Caco-2 (cell line): ENCODE measurements at regions not wholly inside any gene's neighbourhood (a gene's known extent, or its start where the extent isn't known, plus 50 kb on each side); places are given as distances from the start of the nearest gene placed in this dataset.
"Not testable (repeated sequence)": the region's sequence is repeated elsewhere in the genome, so short reads cannot be mapped to it uniquely, and the experiment has no call there.

ENCODE experiments used
- BruUV-seq: library from RNA; stranded (reverse); fragments of 400-500 nt; replicated peaks from 2 replicates; lab custom pipeline; 2021; lab: Mats Ljungman, UMichigan
- CTCF ChIA-PET: fragments of 300-600 bp; sonication (Branson Sonifier 250); formaldehyde crosslinking; loops from one replicate; lab custom pipeline; 2022; ENCODE audit warnings: antibody characterized with exemption; lab: Charles Lee
- POLR2A ChIA-PET: fragments of 300-600 bp; sonication (Branson Sonifier 250); formaldehyde crosslinking; loops from one replicate; lab custom pipeline; 2022; ENCODE audit warnings: antibody characterized with exemption; lab: Charles Lee
- DNase-seq, 2 experiments: peaks; one replicate each; pipeline versions ENCODE4 v3.0.0 to v3.0.0-alpha.2; 2020 to 2022
- H3K27me3 ChIP-seq: replicated peaks from 2 replicates; pipeline ENCODE4 v1.6.0; 2011; ENCODE audit warnings: low read length; ENCODE audit not compliant: control insufficient read depth, insufficient read depth
- H3K36me3 ChIP-seq: 2 replicates; pipeline ENCODE4 v1.5.1; 2011; ENCODE audit warnings: low read length; ENCODE audit not compliant: control insufficient read depth, insufficient read depth
- H3K4me1 ChIP-seq: fragments of 250-450 bp; sonication (Bioruptor Pico); 2 replicates; pipeline ENCODE4 v1.5.1; 2020; ENCODE audit warnings: mild to moderate bottlenecking
- H3K4me3 ChIP-seq: 2 replicates; pipeline ENCODE4 v1.5.1; 2011; ENCODE audit warnings: low read depth, mild to moderate bottlenecking, control low read depth, low read length
- H3K9me3 ChIP-seq: fragments of 250-450 bp; sonication (Bioruptor Pico); 2 replicates; pipeline ENCODE4 v1.5.1; 2020; ENCODE audit warnings: mild to moderate bottlenecking, moderate library complexity
- H3K27ac Mint-ChIP-seq: one replicate; pipeline ENCODE4 v1.8.0; 2022; ENCODE audit warnings: mixed read lengths; ENCODE audit not compliant: unreplicated experiment
- H3K27me3 Mint-ChIP-seq: one replicate; pipeline ENCODE4 v1.8.0; 2022; ENCODE audit warnings: mixed read lengths; ENCODE audit not compliant: insufficient read depth, unreplicated experiment
- H3K36me3 Mint-ChIP-seq: one replicate; pipeline ENCODE4 v1.8.0; 2022; ENCODE audit warnings: mild to moderate bottlenecking, mixed read lengths; ENCODE audit not compliant: insufficient read depth, unreplicated experiment
- H3K4me1 Mint-ChIP-seq: one replicate; pipeline ENCODE4 v1.8.0; 2022; ENCODE audit warnings: low read depth, mixed read lengths; ENCODE audit not compliant: unreplicated experiment
- H3K4me3 Mint-ChIP-seq: one replicate; pipeline ENCODE4 v1.8.0; 2022; ENCODE audit warnings: mild to moderate bottlenecking, moderate library complexity, mixed read lengths; ENCODE audit not compliant: unreplicated experiment
- H3K9me3 Mint-ChIP-seq: one replicate; pipeline ENCODE4 v1.8.0; 2022; ENCODE audit warnings: mixed read lengths; ENCODE audit not compliant: unreplicated experiment
- intact Hi-C: fragments of 100-400 bp; cut with micrococcal nuclease; formaldehyde crosslinking; loops from one replicate; pipeline ENCODE4 v1.10.0; 2022; ENCODE audit not compliant: unreplicated experiment
- TF ChIP-seq, protein P1 (sequence below), 2 experiments: fragments of 200-600 bp in 1 of 2; IDR thresholded peaks; 1 replicate in 1 of 2; 2 replicates in 1 of 2; pipeline versions ENCODE4 v1.5.1 to v1.8.0; 2011 to 2022; ENCODE audit warnings: antibody characterized with exemption in 1 of 2, control low read depth in 1 of 2, inconsistent platforms in 1 of 2, low read depth in 1 of 2, low read length in 1 of 2, mild to moderate bottlenecking in 1 of 2, moderate library complexity in 1 of 2; ENCODE audit not compliant: insufficient read depth in 1 of 2, severe bottlenecking in 1 of 2, unreplicated experiment in 1 of 2

GRCh38 chr12:131275824-131276223 is 322.1 kb downstream of the ADGRD1 start:
- ChIA-PET POLR2A (no interaction called here), CTCF (no interaction called here)
- Mint-ChIP-seq H3K4me1 (no peaks in the 10 kb centered on the region), H3K36me3 (no peaks in the 10 kb centered on the region), H3K4me3 (no peak overlapping the region), H3K27ac (no peak overlapping the region), H3K27me3 (peaks cover 6% of the 10 kb centered on the region), H3K9me3 (no peaks in the 10 kb centered on the region)
- DNase-seq = no peak
- H3K4me3 ChIP-seq = no peak overlapping the region
- H3K27me3 ChIP-seq = no peaks in the 10 kb centered on the region
- TF ChIP-seq, protein P1, sequence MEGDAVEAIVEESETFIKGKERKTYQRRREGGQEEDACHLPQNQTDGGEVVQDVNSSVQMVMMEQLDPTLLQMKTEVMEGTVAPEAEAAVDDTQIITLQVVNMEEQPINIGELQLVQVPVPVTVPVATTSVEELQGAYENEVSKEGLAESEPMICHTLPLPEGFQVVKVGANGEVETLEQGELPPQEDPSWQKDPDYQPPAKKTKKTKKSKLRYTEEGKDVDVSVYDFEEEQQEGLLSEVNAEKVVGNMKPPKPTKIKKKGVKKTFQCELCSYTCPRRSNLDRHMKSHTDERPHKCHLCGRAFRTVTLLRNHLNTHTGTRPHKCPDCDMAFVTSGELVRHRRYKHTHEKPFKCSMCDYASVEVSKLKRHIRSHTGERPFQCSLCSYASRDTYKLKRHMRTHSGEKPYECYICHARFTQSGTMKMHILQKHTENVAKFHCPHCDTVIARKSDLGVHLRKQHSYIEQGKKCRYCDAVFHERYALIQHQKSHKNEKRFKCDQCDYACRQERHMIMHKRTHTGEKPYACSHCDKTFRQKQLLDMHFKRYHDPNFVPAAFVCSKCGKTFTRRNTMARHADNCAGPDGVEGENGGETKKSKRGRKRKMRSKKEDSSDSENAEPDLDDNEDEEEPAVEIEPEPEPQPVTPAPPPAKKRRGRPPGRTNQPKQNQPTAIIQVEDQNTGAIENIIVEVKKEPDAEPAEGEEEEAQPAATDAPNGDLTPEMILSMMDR (IDR thresholded peaks at IDR 0.05; ENCODE audit: insufficient read depth in 1 of 2, low read depth in 1 of 2, low read length in 1 of 2, severe bottlenecking in 1 of 2, unreplicated experiment in 1 of 2) = no peak
- H3K36me3 ChIP-seq = no peaks in the 10 kb centered on the region
- no peaks in the 10 kb centered on the region for H3K9me3 ChIP-seq
- intact Hi-C loops = no loop called here
- no TSS peak for BruUV-seq
- H3K4me1 ChIP-seq = no peaks in the 10 kb centered on the region

DNA sequence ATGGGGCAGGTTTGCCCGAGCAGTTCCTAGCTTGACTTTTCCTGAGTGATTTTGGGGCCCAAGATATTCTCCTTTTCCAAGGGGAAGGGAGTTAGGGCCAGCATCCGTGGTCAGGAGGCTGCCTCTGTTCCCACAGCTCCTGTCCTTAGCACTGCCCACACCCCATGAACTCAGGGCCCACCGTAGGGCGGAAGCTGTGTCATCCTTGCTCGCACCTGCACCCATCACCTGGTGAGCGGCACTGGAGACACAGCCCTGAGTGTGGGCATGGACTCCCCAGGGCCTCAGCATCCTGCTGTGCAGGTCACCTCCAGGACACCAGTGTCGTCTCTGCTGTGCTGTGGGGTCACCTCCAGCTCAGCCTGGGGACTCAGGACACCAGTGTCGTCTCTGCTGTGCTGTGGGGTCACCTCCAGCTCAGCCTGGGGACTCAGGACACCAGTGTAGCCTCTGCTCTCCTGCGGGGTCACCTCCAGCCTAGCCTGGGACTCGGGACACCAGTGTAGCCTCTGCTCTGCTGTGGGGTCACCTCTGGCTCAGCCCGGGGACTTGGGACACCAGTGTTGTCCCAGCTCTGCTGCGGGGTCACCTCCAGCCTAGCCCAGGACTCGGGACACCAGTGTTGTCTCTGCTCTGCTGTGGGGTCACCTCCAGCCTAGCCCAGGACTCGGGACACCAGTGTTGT is 322.9 kb downstream of the ADGRD1 start:
- no peaks in the 10 kb centered on the region for H3K4me1 ChIP-seq
- POLR2A ChIA-PET = no interaction called here
- no peaks in the 10 kb centered on the region for H3K9me3 ChIP-seq
- CTCF ChIA-PET = no interaction called here
- DNase-seq = no peak
- Mint-ChIP-seq H3K27ac (no peak overlapping the region), H3K4me3 (no peak overlapping the region), H3K9me3 (no peaks in the 10 kb centered on the region), H3K36me3 (no peaks in the 10 kb centered on the region), H3K4me1 (no peaks in the 10 kb centered on the region), H3K27me3 (peaks cover 9% of the 10 kb centered on the region)
- H3K36me3 ChIP-seq = no peaks in the 10 kb centered on the region
- TF ChIP-seq, protein P1 (IDR thresholded peaks at IDR 0.05; ENCODE audit: insufficient read depth in 1 of 2, low read depth in 1 of 2, low read length in 1 of 2, severe bottlenecking in 1 of 2, unreplicated experiment in 1 of 2) = no peak
- intact Hi-C loops = no loop called here
- H3K27me3 ChIP-seq = no peaks in the 10 kb centered on the region
- no TSS peak for BruUV-seq
- no peak overlapping the region for H3K4me3 ChIP-seq

- H3K27ac Mint-ChIP-seq, H3K27me3 ChIP-seq: not testable (repeated sequence)
These were observed 323.7 kb downstream of the ADGRD1 start for GRCh38 chr12:131277186-131278091.

GRCh38 chr12:131278451-131279115 is 324.9 kb downstream of the ADGRD1 start:
- peak in 1 of 2 experiments; percentile 35 for DNase-seq
- H3K4me3 ChIP-seq, CTCF ChIA-PET, H3K36me3 ChIP-seq, BruUV-seq, POLR2A ChIA-PET, H3K36me3 Mint-ChIP-seq, H3K27ac Mint-ChIP-seq, H3K27me3 ChIP-seq, H3K4me1 ChIP-seq, H3K9me3 ChIP-seq, H3K4me1 Mint-ChIP-seq, H3K4me3 Mint-ChIP-seq, intact Hi-C loops, H3K9me3 Mint-ChIP-seq: not testable (repeated sequence)
- peaks cover 12% of the 10 kb centered on the region for H3K27me3 Mint-ChIP-seq

More at GRCh38 chr12:131277186-131278091, 323.7 kb downstream of the ADGRD1 start:
- H3K27me3 Mint-ChIP-seq, H3K4me1 ChIP-seq, H3K9me3 ChIP-seq, POLR2A ChIA-PET, BruUV-seq, H3K36me3 ChIP-seq, H3K4me3 Mint-ChIP-seq, H3K4me3 ChIP-seq, H3K9me3 Mint-ChIP-seq, intact Hi-C loops, H3K36me3 Mint-ChIP-seq, CTCF ChIA-PET, H3K4me1 Mint-ChIP-seq: not testable (repeated sequence)
- DNase-seq = peak in 1 of 2 experiments; percentile 17
